ENCODE measurements at regions not wholly inside any gene's neighbourhood (a gene's known extent, or its start where the extent isn't known, plus 50 kb on each side); places are given as distances from the start of the nearest gene placed in this dataset.
"Not testable (repeated sequence)": the region's sequence is repeated elsewhere in the genome, so short reads cannot be mapped to it uniquely, and the experiment has no call there.

GRCh38 chr14:43067372-43067771, 1439.7 kb downstream of the FSCB start:
- not testable (repeated sequence) for TF ChIP-seq CTCF (conservative IDR thresholded peaks at IDR 0.05; ENCODE audit: low read depth, low read length); EZH2 (IDR thresholded peaks at IDR 0.05; ENCODE audit: borderline replicate concordance, low read depth, low read length, poor library complexity, severe bottlenecking)
